Erythroblast (primary cell): ENCODE measurements at regions not wholly inside any gene's neighbourhood (a gene's known extent, or its start where the extent isn't known, plus 50 kb on each side); places are given as distances from the start of the nearest gene placed in this dataset.

Source experiments
- GATA1 ChIP-seq: IDR thresholded peaks from 2 replicates; pipeline ENCODE4 v1.6.1; 2011; ENCODE audit warnings: low read depth, mild to moderate bottlenecking, control low read depth, low read length, moderate library complexity
- POLR2A ChIP-seq: IDR thresholded peaks from 2 replicates; pipeline ENCODE4 v1.6.1; 2011; ENCODE audit warnings: mild to moderate bottlenecking, low read length

- TF ChIP-seq POLR2A (no peak), GATA1 (no peak)
Observed at GRCh38 chr12:92471551-92471950, 231.2 kb upstream of the PLEKHG7 start.
